Fibroblast of lung (primary cell): ENCODE measurements at regions not wholly inside any gene's neighbourhood (a gene's known extent, or its start where the extent isn't known, plus 50 kb on each side); places are given as distances from the start of the nearest gene placed in this dataset.

Experiments
- DNase-seq, 2 donors: peaks; one replicate each; pipeline versions ENCODE4 v3.0.0 to v3.0.0-alpha.2; 2010; ENCODE audit warnings: low read depth in 2 of 2
- H2AFZ ChIP-seq: 2 replicates; pipeline ENCODE4 v1.5.1; 2012; ENCODE audit warnings: low read length, control low read depth, inconsistent platforms
- H3K27ac ChIP-seq: 2 replicates; pipeline ENCODE4 v1.5.1; 2011; ENCODE audit warnings: low read length, control low read depth; ENCODE audit not compliant: insufficient read depth
- H3K27me3 ChIP-seq: 2 replicates; pipeline ENCODE4 v1.5.1; 2011; ENCODE audit warnings: mild to moderate bottlenecking, low read length; ENCODE audit not compliant: control insufficient read depth, insufficient read depth
- H3K36me3 ChIP-seq: 2 replicates; pipeline ENCODE4 v1.5.1; 2011; ENCODE audit warnings: low read length; ENCODE audit not compliant: control insufficient read depth, insufficient read depth
- H3K4me1 ChIP-seq: 2 replicates; pipeline ENCODE4 v1.5.1; 2011; ENCODE audit warnings: low read length; ENCODE audit not compliant: control insufficient read depth, insufficient read depth; ENCODE audit errors: extremely low read depth
- H3K4me2 ChIP-seq: 2 replicates; pipeline ENCODE4 v1.5.1; 2011; ENCODE audit warnings: low read length, control low read depth; ENCODE audit not compliant: insufficient read depth; ENCODE audit errors: extremely low read depth
- H3K4me3 ChIP-seq, 4 experiments: fragments of 200-600 bp in 1 of 4; sonication (generic) in 1 of 4; replicated peaks in 1 of 4; 2 replicates each; pipeline ENCODE4 v1.5.1; 2011 to 2016; ENCODE audit warnings: low read length in 4 of 4, low read depth in 3 of 4, mild to moderate bottlenecking in 3 of 4, control low read depth in 2 of 4, inconsistent platforms in 1 of 4, mixed read lengths in 1 of 4; ENCODE audit not compliant: insufficient read depth in 1 of 4; ENCODE audit errors: control extremely low read depth in 1 of 4
- H3K79me2 ChIP-seq: 2 replicates; pipeline ENCODE4 v1.5.1; 2012; ENCODE audit warnings: mild to moderate bottlenecking, low read length, inconsistent platforms; ENCODE audit not compliant: control insufficient read depth, insufficient read depth
- H3K9ac ChIP-seq: 2 replicates; pipeline ENCODE4 v1.5.1; 2011; ENCODE audit warnings: mild to moderate bottlenecking, low read length, control low read depth; ENCODE audit not compliant: insufficient read depth
- H3K9me3 ChIP-seq: 2 replicates; pipeline ENCODE4 v1.5.1; 2012; ENCODE audit warnings: low read depth, low read length; ENCODE audit not compliant: control insufficient read depth, insufficient read depth
- H4K20me1 ChIP-seq: 2 replicates; pipeline ENCODE4 v1.5.1; 2011; ENCODE audit warnings: low read length; ENCODE audit not compliant: control insufficient read depth, insufficient read depth; ENCODE audit errors: extremely low read depth
- EZH2 ChIP-seq: IDR thresholded peaks from 2 replicates; pipeline ENCODE4 v1.5.1; 2012; ENCODE audit warnings: low read length, control low read depth, mild to moderate bottlenecking; ENCODE audit errors: missing control alignments
- TF ChIP-seq, protein P1 (sequence below), 2 donors: IDR thresholded peaks in 1 of 2; conservative IDR thresholded peaks in 1 of 2; 1 replicate in 1 of 2; 2 replicates in 1 of 2; pipeline ENCODE4 v1.5.1; 2011 to 2012; ENCODE audit warnings: low read length in 2 of 2, control low read depth in 1 of 2, inconsistent platforms in 1 of 2, low read depth in 1 of 2, mild to moderate bottlenecking in 1 of 2

DNA sequence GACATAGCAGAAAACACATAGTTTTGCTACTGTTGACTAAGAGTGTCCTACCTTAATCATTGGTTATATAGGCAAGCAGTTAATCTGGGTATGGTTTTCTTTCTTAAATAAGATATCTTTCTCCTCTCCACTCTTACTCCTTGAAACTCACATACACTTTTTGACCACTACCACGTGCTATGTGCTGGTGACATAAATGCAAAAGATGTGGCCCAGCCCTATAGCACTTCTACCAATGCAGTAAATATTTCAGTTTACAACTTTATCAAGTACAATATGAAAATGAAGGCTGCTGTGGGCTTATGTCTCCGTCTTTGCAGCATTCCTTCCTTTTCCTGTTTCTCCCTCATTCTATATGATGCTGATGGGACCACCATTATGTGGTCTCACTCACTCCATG, 410.2 kb upstream of the CFAP20DC start:
- H3K36me3 ChIP-seq: no peaks in the 10 kb centered on the region
- no peak overlapping the region for H3K27ac ChIP-seq
- no peaks in the 10 kb centered on the region for H3K27me3 ChIP-seq
- H4K20me1 ChIP-seq: no peaks in the 10 kb centered on the region
- no peaks in the 10 kb centered on the region for H3K9me3 ChIP-seq
- DNase-seq: no peak
- TF ChIP-seq EZH2: no peak
- TF ChIP-seq, protein P1, sequence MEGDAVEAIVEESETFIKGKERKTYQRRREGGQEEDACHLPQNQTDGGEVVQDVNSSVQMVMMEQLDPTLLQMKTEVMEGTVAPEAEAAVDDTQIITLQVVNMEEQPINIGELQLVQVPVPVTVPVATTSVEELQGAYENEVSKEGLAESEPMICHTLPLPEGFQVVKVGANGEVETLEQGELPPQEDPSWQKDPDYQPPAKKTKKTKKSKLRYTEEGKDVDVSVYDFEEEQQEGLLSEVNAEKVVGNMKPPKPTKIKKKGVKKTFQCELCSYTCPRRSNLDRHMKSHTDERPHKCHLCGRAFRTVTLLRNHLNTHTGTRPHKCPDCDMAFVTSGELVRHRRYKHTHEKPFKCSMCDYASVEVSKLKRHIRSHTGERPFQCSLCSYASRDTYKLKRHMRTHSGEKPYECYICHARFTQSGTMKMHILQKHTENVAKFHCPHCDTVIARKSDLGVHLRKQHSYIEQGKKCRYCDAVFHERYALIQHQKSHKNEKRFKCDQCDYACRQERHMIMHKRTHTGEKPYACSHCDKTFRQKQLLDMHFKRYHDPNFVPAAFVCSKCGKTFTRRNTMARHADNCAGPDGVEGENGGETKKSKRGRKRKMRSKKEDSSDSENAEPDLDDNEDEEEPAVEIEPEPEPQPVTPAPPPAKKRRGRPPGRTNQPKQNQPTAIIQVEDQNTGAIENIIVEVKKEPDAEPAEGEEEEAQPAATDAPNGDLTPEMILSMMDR (conservative IDR thresholded peaks at IDR 0.05 in 1 of 2, IDR thresholded peaks at IDR 0.05 in 1 of 2; ENCODE audit: low read depth in 1 of 2, low read length in 2 of 2): no peak
- H3K79me2 ChIP-seq: no peaks in the 10 kb centered on the region
- H3K9ac ChIP-seq: no peak overlapping the region
- H2AFZ ChIP-seq: no peak overlapping the region
- no peak overlapping the region for H3K4me2 ChIP-seq
- H3K4me1 ChIP-seq: no peaks in the 10 kb centered on the region
- H3K4me3 ChIP-seq: no peak overlapping the region

DNA sequence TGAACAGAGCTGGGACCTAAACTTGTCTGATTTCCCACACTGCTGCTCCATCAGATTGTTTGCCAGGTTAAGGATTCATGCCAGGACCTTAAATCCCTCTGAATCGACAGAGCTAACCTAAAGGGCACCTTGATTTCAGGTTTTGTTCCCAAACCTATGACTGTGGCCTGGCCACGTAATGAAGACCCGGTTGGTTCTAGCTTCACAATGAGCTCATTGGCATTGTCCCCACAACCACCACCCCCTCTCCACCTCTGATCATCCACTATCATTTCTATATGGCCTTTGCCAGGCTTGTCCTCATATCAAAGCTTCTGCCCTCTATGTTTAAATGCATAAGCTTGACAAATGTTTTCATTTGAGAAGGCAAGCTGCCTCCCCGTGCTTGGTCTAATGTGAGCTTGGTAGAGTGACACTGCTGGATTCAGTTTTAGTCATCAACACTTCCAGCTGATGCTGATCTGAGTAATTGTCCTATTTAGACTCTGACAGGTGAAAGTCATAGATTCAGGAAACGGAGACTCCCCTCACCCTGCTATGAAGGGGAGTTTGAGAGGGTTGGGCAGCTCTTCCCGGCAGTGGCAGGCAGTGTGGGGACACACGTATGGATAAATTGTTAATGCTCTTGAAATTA, 407.1 kb upstream of the CFAP20DC start:
- Histone ChIP-seq H3K27ac (no peak overlapping the region), H3K36me3 (no peaks in the 10 kb centered on the region), H2AFZ (no peak overlapping the region), H3K4me3 (no peak overlapping the region), H3K4me2 (no peak overlapping the region), H3K9me3 (no peaks in the 10 kb centered on the region), H3K4me1 (no peaks in the 10 kb centered on the region), H3K27me3 (no peaks in the 10 kb centered on the region), H4K20me1 (no peaks in the 10 kb centered on the region), H3K79me2 (no peaks in the 10 kb centered on the region), H3K9ac (no peak overlapping the region)
- DNase-seq: no peak
- TF ChIP-seq, protein P1 (conservative IDR thresholded peaks at IDR 0.05 in 1 of 2, IDR thresholded peaks at IDR 0.05 in 1 of 2; ENCODE audit: low read depth in 1 of 2, low read length in 2 of 2): no peak
- TF ChIP-seq EZH2: no peak

DNA sequence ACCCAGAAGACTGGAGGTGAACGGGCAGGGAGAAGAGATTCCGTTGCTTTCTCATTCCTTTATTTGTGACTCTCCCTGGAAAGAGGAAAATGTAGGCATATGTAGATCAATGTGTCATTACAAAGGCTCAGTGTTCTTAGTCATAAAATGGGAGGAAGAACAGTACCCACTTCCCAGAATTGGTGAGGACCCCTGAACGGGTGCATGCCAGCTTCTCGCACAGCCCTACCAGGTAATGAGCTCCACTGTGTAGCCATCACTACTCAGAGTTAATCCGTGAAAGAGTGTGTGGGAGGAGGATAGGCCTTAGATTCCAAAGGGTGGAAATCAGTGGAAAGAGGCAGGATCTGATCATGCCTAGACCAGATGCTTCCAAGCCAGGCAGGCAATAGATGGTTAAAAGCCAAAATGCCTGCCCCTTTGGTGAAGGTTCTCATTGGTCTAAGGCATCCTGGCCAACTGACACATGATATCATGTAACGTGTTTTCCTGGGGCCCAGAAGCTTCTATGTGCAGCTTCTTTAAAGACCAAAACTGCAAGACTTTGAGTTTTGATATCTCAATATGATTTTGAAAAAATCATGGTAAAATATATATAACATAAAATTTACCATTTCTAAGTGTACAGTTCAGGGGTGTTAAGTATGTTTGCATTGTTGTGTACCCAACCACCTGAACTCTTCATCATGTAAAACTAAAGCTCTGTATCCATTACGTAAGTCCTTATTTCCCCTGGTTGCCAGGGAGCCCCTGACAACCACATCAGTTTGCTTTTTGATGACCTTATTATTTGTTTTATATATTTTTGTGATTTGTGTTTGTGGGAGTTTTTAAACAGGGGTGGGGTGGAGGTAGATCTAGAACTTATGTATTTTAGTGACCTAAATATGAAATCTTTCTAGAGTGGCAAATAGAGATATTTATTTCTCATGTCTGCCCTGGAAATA, 402.2 kb upstream of the CFAP20DC start:
- Histone ChIP-seq H3K9me3 (no peaks in the 10 kb centered on the region), H3K27ac (no peak overlapping the region), H4K20me1 (no peaks in the 10 kb centered on the region), H2AFZ (no peak overlapping the region), H3K4me2 (no peak overlapping the region), H3K4me1 (no peaks in the 10 kb centered on the region), H3K36me3 (no peaks in the 10 kb centered on the region), H3K79me2 (no peaks in the 10 kb centered on the region), H3K27me3 (no peaks in the 10 kb centered on the region), H3K9ac (no peak overlapping the region), H3K4me3 (no peak overlapping the region)
- TF ChIP-seq, protein P1 (conservative IDR thresholded peaks at IDR 0.05 in 1 of 2, IDR thresholded peaks at IDR 0.05 in 1 of 2; ENCODE audit: low read depth in 1 of 2, low read length in 2 of 2): no peak
- TF ChIP-seq EZH2: no peak
- DNase-seq: peak in 1 of 2 donors; percentile 12
